RWPE1 (cell line): ENCODE measurements at regions not wholly inside any gene's neighbourhood (a gene's known extent, or its start where the extent isn't known, plus 50 kb on each side); places are given as distances from the start of the nearest gene placed in this dataset.
"Not testable (repeated sequence)": the region's sequence is repeated elsewhere in the genome, so short reads cannot be mapped to it uniquely, and the experiment has no call there.

Experiments
- CTCF ChIA-PET: fragments of 350-600 bp; sonication (Branson Sonifier 250); formaldehyde crosslinking; extraction: SDS; loops from one replicate; lab custom pipeline; 2021; lab: Yijun Ruan, JAX
- POLR2A ChIA-PET: fragments of 400-600 bp; formaldehyde crosslinking; extraction: SDS; loops from one replicate; lab custom pipeline; 2020; ENCODE audit warnings: antibody characterized with exemption; ENCODE audit not compliant: low non-redundant PET; lab: Yijun Ruan, JAX
- DNase-seq: peaks from one replicate; pipeline ENCODE4 v3.0.0; 2012; ENCODE audit warnings: low spot score
- H3K27ac ChIP-seq: fragments of 450-650 bp; 2 replicates; pipeline ENCODE4 v1.5.1; 2017
- CTCF ChIP-seq: fragments of 450-650 bp; conservative IDR thresholded peaks from 2 replicates; pipeline ENCODE4 v1.5.1; 2017; ENCODE audit warnings: low read depth, mild to moderate bottlenecking

- TF ChIP-seq CTCF = no peak
- CTCF ChIA-PET = interaction anchor here (0.7 kb wide), 1 partner anchor 12 kb away, joined by 5 read pairs; no protein-coding TSS in a partner anchor
- H3K27ac ChIP-seq = no peak overlapping the region
Observed at GRCh38 chr5:96195123-96195522, 233.5 kb upstream of the ELL2 start.

GRCh38 chr5:96194593-96194992, 232.9 kb upstream of the ELL2 start:
- no peak for TF ChIP-seq CTCF
- ChIA-PET CTCF (interaction anchor here (0.7 kb wide), 1 partner anchor 13 kb away, joined by 5 read pairs; no protein-coding TSS in a partner anchor), POLR2A (no interaction called here)
- no peak for DNase-seq
- H3K27ac ChIP-seq = no peak overlapping the region

More at GRCh38 chr5:96195123-96195522, 233.5 kb upstream of the ELL2 start:
- no peak for DNase-seq
- POLR2A ChIA-PET = no interaction called here

GRCh38 chr5:96193946-96194345, 232.3 kb upstream of the ELL2 start:
- no peak for DNase-seq
- ChIA-PET CTCF (no interaction called here), POLR2A (no interaction called here)
- no peak overlapping the region for H3K27ac ChIP-seq
- TF ChIP-seq CTCF = no peak

GRCh38 chr5:96189987-96190386, 228.3 kb upstream of the ELL2 start:
- no peak for DNase-seq
- ChIA-PET CTCF (no interaction called here), POLR2A (no interaction called here)
- H3K27ac ChIP-seq = no peak overlapping the region
- TF ChIP-seq CTCF = no peak

- H3K27ac ChIP-seq = no peak overlapping the region
- TF ChIP-seq CTCF = no peak
- no peak for DNase-seq
- ChIA-PET POLR2A (no interaction called here), CTCF (interaction anchor here (0.7 kb wide), 1 partner anchor 161 kb away, joined by 4 read pairs; no protein-coding TSS in a partner anchor)
Observed at GRCh38 chr5:96189028-96189826, 227.6 kb upstream of the ELL2 start.

- POLR2A ChIA-PET = no interaction called here
- CTCF ChIA-PET = interaction anchor here (0.6 kb wide), 1 partner anchor 1197 kb away, joined by 3 read pairs; no protein-coding TSS in a partner anchor
- no peak for TF ChIP-seq CTCF
- no peak for DNase-seq
- H3K27ac ChIP-seq = no peak overlapping the region
Observed at GRCh38 chr5:96187309-96188027, 225.8 kb upstream of the ELL2 start.

GRCh38 chr5:96184510-96184909, 222.9 kb upstream of the ELL2 start:
- DNase-seq, POLR2A ChIA-PET, H3K27ac ChIP-seq: not testable (repeated sequence)
- CTCF ChIA-PET = interaction anchor here (0.6 kb wide), 1 partner anchor 142 kb away, joined by 3 read pairs; no protein-coding TSS in a partner anchor
